ENCODE measurements at regions not wholly inside any gene's neighbourhood (a gene's known extent, or its start where the extent isn't known, plus 50 kb on each side); places are given as distances from the start of the nearest gene placed in this dataset.

DNA sequence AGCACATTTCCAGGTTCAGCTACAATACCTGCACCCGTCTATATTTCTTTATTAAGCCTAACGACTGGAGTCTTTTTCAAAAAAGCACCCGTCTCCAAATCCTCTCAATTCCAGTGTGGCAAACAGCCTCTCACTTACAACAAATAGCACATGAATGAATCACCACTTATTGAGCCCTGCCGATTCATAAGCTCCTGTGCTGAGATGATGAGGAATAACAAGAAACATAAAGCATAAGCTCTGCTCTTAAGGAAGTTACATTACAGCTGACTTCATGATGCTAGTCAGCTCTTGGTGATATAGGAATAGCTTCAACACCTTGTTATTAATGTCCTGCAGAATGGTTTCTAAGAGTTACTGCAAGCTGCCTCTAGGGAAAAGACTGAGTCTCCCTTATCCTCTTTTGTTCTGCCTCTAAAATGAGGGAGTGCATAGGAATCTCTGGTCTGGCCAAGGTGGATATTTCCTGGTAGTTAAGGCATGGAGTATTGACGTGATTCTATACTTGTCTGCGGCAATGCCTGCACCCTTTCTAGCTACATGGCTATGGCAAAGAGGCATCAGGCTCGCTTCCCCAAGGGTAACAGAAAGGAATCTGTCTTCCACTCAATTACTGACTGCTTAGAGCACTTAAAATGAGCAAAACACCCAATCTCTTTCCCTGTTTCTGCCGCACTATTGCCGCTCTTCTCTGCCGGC, 195.7 kb downstream of the KLF12 start:
- H3K9me3 Mint-ChIP-seq, result peaks cover 0 to 1% (median 0%) of the 10 kb centered on the region in 11 donors
- peak overlapping the region in 3 of 9 donors; percentile 29 to 57 (median 33) for H3K27ac Mint-ChIP-seq
- no peak for ATAC-seq
- H3K4me3 ChIP-seq (ENCODE audit: low read length), result no peak overlapping the region
- H3K27me3 ChIP-seq (ENCODE audit: control insufficient read depth in 2 of 2, insufficient read depth in 2 of 2, low read length in 2 of 2), result no peaks in the 10 kb centered on the region
- H3K4me1 ChIP-seq (ENCODE audit: control insufficient read depth in 2 of 2, insufficient read depth in 2 of 2, low read length in 2 of 2), result peaks cover 22 to 38% of the 10 kb centered on the region in 2 donors
- H3K4me3 Mint-ChIP-seq, result no peak overlapping the region
- intact Hi-C loops (cut with micrococcal nuclease), result loop anchor here in 1 of 2 donors (2.0 kb wide), 1 partner anchor 14 kb away; no protein-coding TSS in a partner anchor
- POLR2A ChIA-PET, result interaction anchor here (0.6 to 0.7 kb wide), 3 partner anchors 12 to 626 kb away, joined by 3 to 5 read pairs (median 3); no protein-coding TSS in a partner anchor
- peaks cover 18 to 53% (median 35%) of the 10 kb centered on the region in 5 donors for H3K36me3 Mint-ChIP-seq
- no peaks in the 10 kb centered on the region for H3K9me3 ChIP-seq (ENCODE audit: control insufficient read depth in 2 of 3, low read length in 3 of 3)
- CTCF ChIA-PET, result interaction anchor here (0.6 to 0.7 kb wide), 2 partner anchors 28 to 195 kb away, joined by 3 read pairs; no protein-coding TSS in a partner anchor
- H3K27me3 Mint-ChIP-seq, result no peaks in the 10 kb centered on the region
- peaks cover 40 to 94% (median 83%) of the 10 kb centered on the region in 7 donors for H3K4me1 Mint-ChIP-seq
- no peak overlapping the region for H3K27ac ChIP-seq (ENCODE audit: low read depth, low read length)
- H3K36me3 ChIP-seq (ENCODE audit: control insufficient read depth in 2 of 3, insufficient read depth in 3 of 3, low read length in 3 of 3), result peaks cover 5 to 8% (median 7%) of the 10 kb centered on the region in 3 experiments
- no peak for DNase-seq

DNA sequence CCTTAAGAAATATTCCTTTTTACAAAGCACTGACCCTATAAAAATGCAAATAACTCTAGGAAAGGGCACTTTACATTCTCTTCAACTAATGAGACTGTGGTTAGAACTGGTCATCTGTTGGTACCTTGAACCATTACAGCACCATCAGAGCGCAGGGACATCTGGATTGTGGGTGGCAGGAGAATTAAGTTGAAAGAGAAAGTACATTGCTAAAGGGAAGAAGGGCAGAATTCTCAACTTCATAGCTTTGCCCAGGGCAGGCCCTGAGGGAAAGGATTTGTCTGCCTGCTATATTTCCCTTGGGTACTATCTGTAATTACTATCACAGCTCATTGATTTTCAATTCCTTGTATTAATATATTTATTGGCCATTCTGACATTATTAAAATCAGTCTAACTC, 196.8 kb downstream of the KLF12 start:
- Mint-ChIP-seq H3K27me3 (no peaks in the 10 kb centered on the region), H3K4me3 (no peak overlapping the region), H3K4me1 (peaks cover 38 to 93% (median 84%) of the 10 kb centered on the region in 7 donors), H3K27ac (no peak overlapping the region), H3K9me3 (peaks cover 0 to 1% (median 0%) of the 10 kb centered on the region in 11 donors), H3K36me3 (peaks cover 12 to 50% (median 28%) of the 10 kb centered on the region in 5 donors)
- H3K9me3 ChIP-seq (ENCODE audit: control insufficient read depth in 2 of 3, low read length in 3 of 3), result no peaks in the 10 kb centered on the region
- peaks cover 0 to 7% (median 4%) of the 10 kb centered on the region in 3 experiments for H3K36me3 ChIP-seq (ENCODE audit: control insufficient read depth in 2 of 3, insufficient read depth in 3 of 3, low read length in 3 of 3)
- H3K4me1 ChIP-seq (ENCODE audit: control insufficient read depth in 2 of 2, insufficient read depth in 2 of 2, low read length in 2 of 2), result peaks cover 13 to 28% of the 10 kb centered on the region in 2 donors
- ChIA-PET CTCF (interaction anchor here (0.7 kb wide), 1 partner anchor 106 kb away, joined by 3 read pairs; no protein-coding TSS in a partner anchor), POLR2A (interaction anchor here (0.6 to 0.9 kb wide), 3 partner anchors 15 to 324 kb away, joined by 3 to 4 read pairs (median 3); no protein-coding TSS in a partner anchor)
- no peak for ATAC-seq
- no peak for DNase-seq
- no peak overlapping the region for H3K27ac ChIP-seq (ENCODE audit: low read depth, low read length)
- H3K27me3 ChIP-seq (ENCODE audit: control insufficient read depth in 2 of 2, insufficient read depth in 2 of 2, low read length in 2 of 2), result no peaks in the 10 kb centered on the region
- intact Hi-C loops (cut with micrococcal nuclease), result no loop called here
- no peak overlapping the region for H3K4me3 ChIP-seq (ENCODE audit: low read length)

DNA sequence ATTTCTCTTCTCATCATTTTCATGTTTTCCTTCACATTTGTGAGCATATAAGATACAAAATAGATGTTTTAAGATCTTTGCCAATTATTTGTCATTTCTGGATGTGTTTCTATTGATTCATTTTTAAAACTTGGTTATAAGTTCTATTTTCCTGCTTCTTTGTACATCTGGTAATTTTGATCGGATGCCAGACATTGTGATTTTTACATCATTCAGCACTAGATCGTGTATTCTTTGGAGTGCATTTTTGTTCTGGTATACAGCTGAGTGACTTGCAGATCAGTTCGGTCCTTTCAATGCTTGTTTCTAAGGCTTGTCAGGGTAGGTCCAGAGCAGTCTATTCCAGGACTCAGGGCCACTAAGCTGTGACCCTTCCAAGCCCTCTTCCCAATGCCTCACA, 198.2 kb downstream of the KLF12 start:
- peaks cover 7 to 40% (median 21%) of the 10 kb centered on the region in 5 donors for H3K36me3 Mint-ChIP-seq
- Histone ChIP-seq H3K27ac (ENCODE audit: low read depth, low read length) (no peak overlapping the region), H3K9me3 (ENCODE audit: control insufficient read depth in 2 of 3, low read length in 3 of 3) (no peaks in the 10 kb centered on the region), H3K4me1 (ENCODE audit: control insufficient read depth in 2 of 2, insufficient read depth in 2 of 2, low read length in 2 of 2) (peaks cover 13 to 23% of the 10 kb centered on the region in 2 donors), H3K27me3 (ENCODE audit: control insufficient read depth in 2 of 2, insufficient read depth in 2 of 2, low read length in 2 of 2) (no peaks in the 10 kb centered on the region), H3K4me3 (ENCODE audit: low read length) (no peak overlapping the region), H3K36me3 (ENCODE audit: control insufficient read depth in 2 of 3, insufficient read depth in 3 of 3, low read length in 3 of 3) (no peaks in the 10 kb centered on the region)
- H3K4me1 Mint-ChIP-seq, result peaks cover 40 to 83% (median 80%) of the 10 kb centered on the region in 7 donors
- DNase-seq, result no peak
- intact Hi-C loops (cut with micrococcal nuclease), result no loop called here
- POLR2A ChIA-PET, result no interaction called here
- peaks cover 0 to 1% (median 0%) of the 10 kb centered on the region in 11 donors for H3K9me3 Mint-ChIP-seq
- H3K27me3 Mint-ChIP-seq, result no peaks in the 10 kb centered on the region
- ATAC-seq, result no peak
- H3K4me3 Mint-ChIP-seq, result peak overlapping the region in 1 of 10 donors; percentile 12
- CTCF ChIA-PET, result interaction anchor here (0.6 kb wide), 1 partner anchor 63 kb away, joined by 3 read pairs; no protein-coding TSS in a partner anchor
- H3K27ac Mint-ChIP-seq, result peak overlapping the region in 1 of 9 donors; percentile 6

GRCh38 chr13:73934771-73935170, 199.4 kb downstream of the KLF12 start:
- Mint-ChIP-seq H3K4me1 (peaks cover 31 to 80% (median 74%) of the 10 kb centered on the region in 7 donors), H3K9me3 (peaks cover 0 to 1% (median 0%) of the 10 kb centered on the region in 11 donors), H3K4me3 (peak overlapping the region in 3 of 10 donors; percentile 0 to 23 (median 3)), H3K27me3 (no peaks in the 10 kb centered on the region), H3K27ac (peak overlapping the region in 1 of 9 donors; percentile 71), H3K36me3 (peaks cover 6 to 40% (median 29%) of the 10 kb centered on the region in 5 donors)
- POLR2A ChIA-PET, result no interaction called here
- intact Hi-C loops (cut with micrococcal nuclease), result loop anchor here in 1 of 2 donors (1.0 kb wide), 1 partner anchor 9 kb away; no protein-coding TSS in a partner anchor
- no peaks in the 10 kb centered on the region for H3K36me3 ChIP-seq (ENCODE audit: control insufficient read depth in 2 of 3, insufficient read depth in 3 of 3, low read length in 3 of 3)
- no peaks in the 10 kb centered on the region for H3K27me3 ChIP-seq (ENCODE audit: control insufficient read depth in 2 of 2, insufficient read depth in 2 of 2, low read length in 2 of 2)
- DNase-seq (no peak), ATAC-seq (no peak)
- H3K9me3 ChIP-seq (ENCODE audit: control insufficient read depth in 2 of 3, low read length in 3 of 3), result no peaks in the 10 kb centered on the region
- peaks cover 11% of the 10 kb centered on the region in 2 donors for H3K4me1 ChIP-seq (ENCODE audit: control insufficient read depth in 2 of 2, insufficient read depth in 2 of 2, low read length in 2 of 2)
- no peak overlapping the region for H3K27ac ChIP-seq (ENCODE audit: low read depth, low read length)
- CTCF ChIA-PET, result no interaction called here
- no peak overlapping the region for H3K4me3 ChIP-seq (ENCODE audit: low read length)

DNA sequence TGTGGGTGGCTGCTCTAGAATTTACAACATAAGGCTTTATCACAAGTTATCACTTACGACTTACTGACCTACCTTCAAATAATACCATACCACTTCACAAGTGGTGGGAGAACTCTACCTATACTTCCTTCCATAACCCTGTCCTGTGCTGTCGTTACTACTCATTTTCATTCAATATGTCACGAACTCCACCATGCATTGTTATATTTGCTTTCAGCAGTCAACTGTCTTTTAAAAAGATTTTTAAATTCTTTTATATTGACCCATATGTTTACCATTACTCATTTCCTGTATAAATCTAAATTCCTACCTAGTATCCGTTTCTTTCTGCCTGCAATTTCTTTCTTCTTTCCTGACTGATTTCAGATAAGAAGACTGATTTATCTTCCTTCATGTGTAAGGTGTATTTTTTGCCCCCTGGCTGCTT, 200.0 kb downstream of the KLF12 start:
- H3K36me3 ChIP-seq (ENCODE audit: control insufficient read depth in 2 of 3, insufficient read depth in 3 of 3, low read length in 3 of 3), result no peaks in the 10 kb centered on the region
- H3K4me1 ChIP-seq (ENCODE audit: control insufficient read depth in 2 of 2, insufficient read depth in 2 of 2, low read length in 2 of 2), result peaks cover 7 to 10% of the 10 kb centered on the region in 2 donors
- ChIA-PET POLR2A (no interaction called here), CTCF (no interaction called here)
- Mint-ChIP-seq H3K27me3 (no peaks in the 10 kb centered on the region), H3K27ac (peak overlapping the region in 7 of 9 donors; percentile 13 to 71 (median 37)), H3K9me3 (peaks cover 0 to 1% (median 0%) of the 10 kb centered on the region in 11 donors), H3K36me3 (peaks cover 6 to 45% (median 31%) of the 10 kb centered on the region in 5 donors), H3K4me3 (peak overlapping the region in 4 of 10 donors; percentile 0 to 23 (median 6)), H3K4me1 (peaks cover 27 to 80% (median 75%) of the 10 kb centered on the region in 7 donors)
- DNase-seq (no peak), ATAC-seq (no peak)
- H3K4me3 ChIP-seq (ENCODE audit: low read length), result no peak overlapping the region
- H3K27me3 ChIP-seq (ENCODE audit: control insufficient read depth in 2 of 2, insufficient read depth in 2 of 2, low read length in 2 of 2), result no peaks in the 10 kb centered on the region
- no peak overlapping the region for H3K27ac ChIP-seq (ENCODE audit: low read depth, low read length)
- no peaks in the 10 kb centered on the region for H3K9me3 ChIP-seq (ENCODE audit: control insufficient read depth in 2 of 3, low read length in 3 of 3)
- intact Hi-C loops (cut with micrococcal nuclease), result loop anchor here in 1 of 2 donors (1.0 kb wide), 1 partner anchor 9 kb away; no protein-coding TSS in a partner anchor

GRCh38 chr13:73933795-73934194, 200.4 kb downstream of the KLF12 start:
- H3K4me3 Mint-ChIP-seq, result peak overlapping the region in 4 of 10 donors; percentile 2 to 29 (median 16)
- peaks cover 0 to 4% (median 0%) of the 10 kb centered on the region in 3 experiments for H3K36me3 ChIP-seq (ENCODE audit: control insufficient read depth in 2 of 3, insufficient read depth in 3 of 3, low read length in 3 of 3)
- POLR2A ChIA-PET, result no interaction called here
- no peaks in the 10 kb centered on the region for H3K9me3 ChIP-seq (ENCODE audit: control insufficient read depth in 2 of 3, low read length in 3 of 3)
- no peaks in the 10 kb centered on the region for H3K27me3 ChIP-seq (ENCODE audit: control insufficient read depth in 2 of 2, insufficient read depth in 2 of 2, low read length in 2 of 2)
- H3K36me3 Mint-ChIP-seq, result peaks cover 6 to 49% (median 31%) of the 10 kb centered on the region in 5 donors
- no peak overlapping the region for H3K4me3 ChIP-seq (ENCODE audit: low read length)
- peak overlapping the region in 6 of 9 donors; percentile 19 to 71 (median 49) for H3K27ac Mint-ChIP-seq
- no peak overlapping the region for H3K27ac ChIP-seq (ENCODE audit: low read depth, low read length)
- H3K4me1 Mint-ChIP-seq, result peaks cover 27 to 81% (median 76%) of the 10 kb centered on the region in 7 donors
- no peak for DNase-seq
- H3K9me3 Mint-ChIP-seq, result peaks cover 0 to 1% (median 0%) of the 10 kb centered on the region in 11 donors
- H3K4me1 ChIP-seq (ENCODE audit: control insufficient read depth in 2 of 2, insufficient read depth in 2 of 2, low read length in 2 of 2), result peaks cover 7 to 14% of the 10 kb centered on the region in 2 donors
- no peak for ATAC-seq
- H3K27me3 Mint-ChIP-seq, result no peaks in the 10 kb centered on the region
- CTCF ChIA-PET, result no interaction called here
- intact Hi-C loops (cut with micrococcal nuclease), result loop anchor here in 1 of 2 donors (1.0 kb wide), 2 partner anchors 8 to 13 kb away; no protein-coding TSS in a partner anchor

Data from naive thymus-derived CD4-positive, alpha-beta T cell (primary cell).